ENCODE measurements at regions not wholly inside any gene's neighbourhood (a gene's known extent, or its start where the extent isn't known, plus 50 kb on each side); places are given as distances from the start of the nearest gene placed in this dataset.

DNA sequence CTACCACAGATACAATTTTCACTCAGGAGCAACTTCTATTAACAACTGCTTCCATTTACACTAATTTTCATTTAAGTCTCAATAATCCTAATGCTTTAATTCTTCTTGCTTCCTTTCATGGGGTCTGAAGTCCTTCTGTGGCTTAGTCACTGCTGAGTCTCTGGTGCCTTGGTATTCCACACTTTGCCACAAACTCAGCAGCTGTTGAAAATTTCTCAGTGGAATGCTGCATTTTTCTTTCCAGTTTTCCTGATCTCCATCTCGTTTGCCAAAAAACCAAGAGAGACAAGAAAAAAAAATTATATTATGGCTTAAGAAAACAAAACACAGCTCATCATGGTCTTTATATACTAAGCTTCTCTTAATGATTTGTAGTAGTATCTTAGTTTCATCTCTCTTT is 269.2 kb upstream of the AZI2 start:
- TF ChIP-seq, protein P1, sequence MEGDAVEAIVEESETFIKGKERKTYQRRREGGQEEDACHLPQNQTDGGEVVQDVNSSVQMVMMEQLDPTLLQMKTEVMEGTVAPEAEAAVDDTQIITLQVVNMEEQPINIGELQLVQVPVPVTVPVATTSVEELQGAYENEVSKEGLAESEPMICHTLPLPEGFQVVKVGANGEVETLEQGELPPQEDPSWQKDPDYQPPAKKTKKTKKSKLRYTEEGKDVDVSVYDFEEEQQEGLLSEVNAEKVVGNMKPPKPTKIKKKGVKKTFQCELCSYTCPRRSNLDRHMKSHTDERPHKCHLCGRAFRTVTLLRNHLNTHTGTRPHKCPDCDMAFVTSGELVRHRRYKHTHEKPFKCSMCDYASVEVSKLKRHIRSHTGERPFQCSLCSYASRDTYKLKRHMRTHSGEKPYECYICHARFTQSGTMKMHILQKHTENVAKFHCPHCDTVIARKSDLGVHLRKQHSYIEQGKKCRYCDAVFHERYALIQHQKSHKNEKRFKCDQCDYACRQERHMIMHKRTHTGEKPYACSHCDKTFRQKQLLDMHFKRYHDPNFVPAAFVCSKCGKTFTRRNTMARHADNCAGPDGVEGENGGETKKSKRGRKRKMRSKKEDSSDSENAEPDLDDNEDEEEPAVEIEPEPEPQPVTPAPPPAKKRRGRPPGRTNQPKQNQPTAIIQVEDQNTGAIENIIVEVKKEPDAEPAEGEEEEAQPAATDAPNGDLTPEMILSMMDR (conservative IDR thresholded peaks at IDR 0.05), result no peak
- TF ChIP-seq ZFX (IDR thresholded peaks at IDR 0.05), result no peak
